ENCODE measurements at regions not wholly inside any gene's neighbourhood (a gene's known extent, or its start where the extent isn't known, plus 50 kb on each side); places are given as distances from the start of the nearest gene placed in this dataset.

GRCh38 chr12:34291426-34291901 lies 269.2 kb downstream of the ALG10 start:
- no peak for DNase-seq

- DNase-seq, result no peak
Measured at GRCh38 chr12:34292736-34293625, 270.7 kb downstream of the ALG10 start.

GRCh38 chr12:34294137-34294536 lies 271.8 kb downstream of the ALG10 start:
- no peak for DNase-seq

GRCh38 chr12:34294671-34295365 lies 272.5 kb downstream of the ALG10 start:
- DNase-seq, result no peak

GRCh38 chr12:34295366-34296142 lies 273.3 kb downstream of the ALG10 start:
- no peak for DNase-seq

- no peak for DNase-seq
Measured at GRCh38 chr12:34296143-34297041, 274.1 kb downstream of the ALG10 start.

GRCh38 chr12:34297126-34297789 lies 275.0 kb downstream of the ALG10 start:
- DNase-seq, result no peak

- DNase-seq, result no peak
Measured at GRCh38 chr12:34297790-34298164, 275.5 kb downstream of the ALG10 start.

- no peak for DNase-seq
Measured at GRCh38 chr12:34298176-34298970, 276.1 kb downstream of the ALG10 start.

GRCh38 chr12:34298971-34299801 lies 276.9 kb downstream of the ALG10 start:
- no peak for DNase-seq

GRCh38 chr12:34299802-34300193 lies 277.5 kb downstream of the ALG10 start:
- DNase-seq, result no peak

- no peak for DNase-seq
Measured at GRCh38 chr12:34300376-34301250, 278.3 kb downstream of the ALG10 start.

- no peak for DNase-seq
Measured at GRCh38 chr12:34301251-34302130, 279.2 kb downstream of the ALG10 start.

- DNase-seq, result no peak
Measured at GRCh38 chr12:34302131-34302885, 280.0 kb downstream of the ALG10 start.

- no peak for DNase-seq
Measured at GRCh38 chr12:34303091-34303870, 281.0 kb downstream of the ALG10 start.

All from muscle of back (tissue), 3 donors.